GM10266 (cell line): ENCODE measurements at regions not wholly inside any gene's neighbourhood (a gene's known extent, or its start where the extent isn't known, plus 50 kb on each side); places are given as distances from the start of the nearest gene placed in this dataset.

ENCODE experiments used
- DNase-seq: peaks from one replicate; pipeline ENCODE4 v3.0.0; 2012; ENCODE audit errors: extremely low spot score
- CTCF ChIP-seq: IDR thresholded peaks from 2 replicates; pipeline ENCODE4 v1.5.1; 2012; ENCODE audit warnings: mild to moderate bottlenecking, low read depth; ENCODE audit not compliant: control insufficient read depth, insufficient read depth; ENCODE audit errors: missing control alignments

- DNase-seq = no peak
- TF ChIP-seq CTCF = no peak
Measured at GRCh38 chr10:61081301-61081700, 137.3 kb upstream of the RHOBTB1 start.

- TF ChIP-seq CTCF = no peak
Measured at GRCh38 chr10:61078542-61079275, 134.7 kb upstream of the RHOBTB1 start.

GRCh38 chr10:61076572-61077114 lies 132.7 kb upstream of the RHOBTB1 start:
- no peak for DNase-seq
- TF ChIP-seq CTCF = no peak

More at GRCh38 chr10:61078542-61079275, 134.7 kb upstream of the RHOBTB1 start:
- DNase-seq = no peak

- TF ChIP-seq CTCF = no peak
- DNase-seq = no peak
Measured at GRCh38 chr10:61073391-61073790, 129.4 kb upstream of the RHOBTB1 start.

GRCh38 chr10:61071580-61071979 lies 127.6 kb upstream of the RHOBTB1 start:
- DNase-seq = no peak
- no peak for TF ChIP-seq CTCF

- TF ChIP-seq CTCF = no peak
- DNase-seq = no peak
Measured at GRCh38 chr10:61068471-61068870, 124.5 kb upstream of the RHOBTB1 start.

- no peak for TF ChIP-seq CTCF
- DNase-seq = no peak
Measured at GRCh38 chr10:61067671-61068336, 123.8 kb upstream of the RHOBTB1 start.
